ENCODE measurements at regions not wholly inside any gene's neighbourhood (a gene's known extent, or its start where the extent isn't known, plus 50 kb on each side); places are given as distances from the start of the nearest gene placed in this dataset.

DNA sequence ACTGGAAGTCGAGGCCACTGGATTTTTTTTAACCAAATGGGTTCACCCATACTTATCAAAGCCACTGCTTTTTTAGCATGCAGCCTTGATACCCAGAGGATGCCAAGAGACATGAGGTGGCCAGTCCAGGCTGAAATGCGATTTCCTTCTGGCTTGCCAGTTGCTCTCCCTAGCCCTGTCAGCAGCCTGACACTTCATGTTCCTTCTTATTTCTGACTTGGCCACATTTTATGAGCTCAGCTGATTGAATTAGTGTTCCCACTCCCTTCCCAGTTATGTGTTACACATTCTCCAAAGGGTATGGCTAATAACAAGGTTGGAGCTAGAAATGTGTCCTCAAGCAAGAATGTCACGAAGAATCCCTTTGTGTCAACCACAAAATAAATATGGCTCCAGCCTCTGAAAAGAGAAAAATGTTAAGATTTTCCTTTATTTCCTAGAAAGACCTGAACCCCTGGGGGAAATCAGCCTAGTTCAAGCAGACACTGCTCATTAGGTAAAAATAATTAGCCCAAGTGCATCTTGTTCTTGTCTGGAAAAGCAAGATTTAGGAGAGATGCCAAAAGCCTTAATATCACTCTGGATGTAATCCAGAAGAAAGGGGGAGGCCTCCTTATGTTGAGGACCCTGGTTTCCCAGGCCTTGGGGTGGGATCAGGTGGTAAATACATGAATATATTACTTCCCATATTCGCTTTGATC is 121.7 kb upstream of the TACR1 start:
- TF ChIP-seq, protein P1, sequence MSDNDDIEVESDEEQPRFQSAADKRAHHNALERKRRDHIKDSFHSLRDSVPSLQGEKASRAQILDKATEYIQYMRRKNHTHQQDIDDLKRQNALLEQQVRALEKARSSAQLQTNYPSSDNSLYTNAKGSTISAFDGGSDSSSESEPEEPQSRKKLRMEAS (IDR thresholded peaks at IDR 0.05; ENCODE audit: low read depth, low read length), result no peak
- TF ChIP-seq, protein P2, sequence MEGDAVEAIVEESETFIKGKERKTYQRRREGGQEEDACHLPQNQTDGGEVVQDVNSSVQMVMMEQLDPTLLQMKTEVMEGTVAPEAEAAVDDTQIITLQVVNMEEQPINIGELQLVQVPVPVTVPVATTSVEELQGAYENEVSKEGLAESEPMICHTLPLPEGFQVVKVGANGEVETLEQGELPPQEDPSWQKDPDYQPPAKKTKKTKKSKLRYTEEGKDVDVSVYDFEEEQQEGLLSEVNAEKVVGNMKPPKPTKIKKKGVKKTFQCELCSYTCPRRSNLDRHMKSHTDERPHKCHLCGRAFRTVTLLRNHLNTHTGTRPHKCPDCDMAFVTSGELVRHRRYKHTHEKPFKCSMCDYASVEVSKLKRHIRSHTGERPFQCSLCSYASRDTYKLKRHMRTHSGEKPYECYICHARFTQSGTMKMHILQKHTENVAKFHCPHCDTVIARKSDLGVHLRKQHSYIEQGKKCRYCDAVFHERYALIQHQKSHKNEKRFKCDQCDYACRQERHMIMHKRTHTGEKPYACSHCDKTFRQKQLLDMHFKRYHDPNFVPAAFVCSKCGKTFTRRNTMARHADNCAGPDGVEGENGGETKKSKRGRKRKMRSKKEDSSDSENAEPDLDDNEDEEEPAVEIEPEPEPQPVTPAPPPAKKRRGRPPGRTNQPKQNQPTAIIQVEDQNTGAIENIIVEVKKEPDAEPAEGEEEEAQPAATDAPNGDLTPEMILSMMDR (IDR thresholded peaks at IDR 0.05; ENCODE audit: low read depth, low read length), result no peak
- TF ChIP-seq MYC (IDR thresholded peaks at IDR 0.05; ENCODE audit: low read depth, low read length) (no peak), POLR2A (IDR thresholded peaks at IDR 0.05; ENCODE audit: extremely low read depth, insufficient read length) (no peak)
- H3K4me3 ChIP-seq (ENCODE audit: low read depth, low read length), result no peak overlapping the region
- DNase-seq (ENCODE audit: low read depth), result no peak

DNA sequence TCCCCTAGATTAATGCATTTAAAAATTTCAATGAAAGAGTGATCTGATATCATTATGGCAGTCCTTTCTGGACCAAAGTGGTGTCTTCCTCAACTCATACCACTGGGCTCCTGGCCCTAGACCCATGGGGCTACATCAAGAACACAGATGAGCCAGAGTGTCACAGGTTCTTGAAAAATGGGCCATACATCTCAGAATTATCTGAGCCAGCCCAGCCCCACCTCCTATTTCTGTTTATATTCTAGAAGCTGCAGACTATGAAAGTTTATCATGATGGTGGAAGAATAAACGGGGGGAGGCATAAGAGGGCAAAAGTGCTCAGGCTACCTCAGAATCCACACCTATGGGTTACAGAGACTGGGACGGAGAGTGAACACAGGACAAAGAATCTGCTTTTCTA is 120.6 kb upstream of the TACR1 start:
- TF ChIP-seq, protein P2 (IDR thresholded peaks at IDR 0.05; ENCODE audit: low read depth, low read length), result no peak
- TF ChIP-seq, protein P1 (IDR thresholded peaks at IDR 0.05; ENCODE audit: low read depth, low read length), result no peak
- TF ChIP-seq MYC (IDR thresholded peaks at IDR 0.05; ENCODE audit: low read depth, low read length), result no peak
- TF ChIP-seq POLR2A (IDR thresholded peaks at IDR 0.05; ENCODE audit: extremely low read depth, insufficient read length), result no peak
- H3K4me3 ChIP-seq (ENCODE audit: low read depth, low read length), result no peak overlapping the region
- no peak for DNase-seq (ENCODE audit: low read depth)

DNA sequence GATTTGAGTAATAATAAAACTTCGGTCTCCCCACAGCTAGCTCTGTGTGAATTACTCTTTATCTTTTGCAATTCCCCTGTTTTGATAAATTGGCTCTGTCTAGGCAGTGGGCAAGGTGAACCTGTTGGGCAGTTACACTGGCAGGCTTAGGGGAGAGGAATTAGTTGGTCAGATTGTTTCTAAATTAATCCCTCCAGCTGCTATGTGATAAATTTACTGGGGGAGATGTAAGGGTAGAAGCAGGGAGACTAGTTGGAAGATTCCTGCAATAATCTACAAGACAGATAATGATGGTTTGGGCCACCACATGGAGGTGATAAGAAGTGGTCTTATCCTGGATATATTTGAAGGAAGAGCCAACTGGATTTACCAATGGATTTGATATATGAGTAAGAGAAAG is 118.5 kb upstream of the TACR1 start:
- no peak overlapping the region for H3K4me3 ChIP-seq (ENCODE audit: low read depth, low read length)
- TF ChIP-seq, protein P2 (IDR thresholded peaks at IDR 0.05; ENCODE audit: low read depth, low read length), result no peak
- TF ChIP-seq, protein P1 (IDR thresholded peaks at IDR 0.05; ENCODE audit: low read depth, low read length), result no peak
- no peak for TF ChIP-seq MYC (IDR thresholded peaks at IDR 0.05; ENCODE audit: low read depth, low read length)
- DNase-seq (ENCODE audit: low read depth), result no peak

DNA sequence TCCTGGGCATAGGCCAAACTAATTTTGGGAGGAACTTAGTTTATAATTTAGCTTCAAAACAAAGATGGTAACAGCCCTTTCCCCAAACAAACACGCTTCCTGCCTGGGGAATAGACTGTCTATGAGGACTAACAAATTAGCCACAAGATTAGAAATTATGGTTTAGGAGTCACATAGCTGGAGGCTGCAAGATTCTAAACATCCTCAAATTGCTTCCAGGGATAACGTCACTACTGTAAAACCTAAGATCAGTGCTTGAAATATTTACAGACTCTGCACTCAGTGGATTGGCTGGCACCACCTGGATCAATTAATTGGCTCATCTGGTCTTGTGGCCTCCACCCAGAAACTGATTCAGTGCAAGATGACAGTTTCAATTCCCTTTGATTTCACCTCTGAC is 118.0 kb upstream of the TACR1 start:
- DNase-seq (ENCODE audit: low read depth), result no peak
- TF ChIP-seq MYC (IDR thresholded peaks at IDR 0.05; ENCODE audit: low read depth, low read length) (no peak), POLR2A (IDR thresholded peaks at IDR 0.05; ENCODE audit: extremely low read depth, insufficient read length) (no peak)
- TF ChIP-seq, protein P2 (IDR thresholded peaks at IDR 0.05; ENCODE audit: low read depth, low read length), result no peak
- TF ChIP-seq, protein P1 (IDR thresholded peaks at IDR 0.05; ENCODE audit: low read depth, low read length), result no peak
- no peak overlapping the region for H3K4me3 ChIP-seq (ENCODE audit: low read depth, low read length)

DNA sequence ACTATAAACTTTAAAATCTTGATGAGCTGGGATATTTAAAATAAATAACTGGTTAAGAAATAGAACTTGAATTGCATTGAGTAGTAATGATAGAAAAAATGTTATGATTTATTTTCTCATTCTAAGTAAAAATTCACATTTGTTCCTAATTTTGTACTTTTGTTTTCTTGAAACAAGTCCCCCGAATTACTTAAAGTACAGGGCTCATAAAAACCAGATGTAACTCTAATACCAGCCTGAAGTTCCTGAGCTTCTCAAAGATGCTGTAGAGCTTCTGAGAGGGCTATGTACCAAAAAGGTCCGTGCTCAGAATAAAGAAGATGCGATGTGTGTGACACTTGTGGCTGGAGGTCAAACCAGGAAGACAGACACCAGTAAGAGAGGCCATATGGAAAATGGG is 116.1 kb upstream of the TACR1 start:
- DNase-seq (ENCODE audit: low read depth), result no peak
- H3K4me3 ChIP-seq (ENCODE audit: low read depth, low read length), result no peak overlapping the region
- TF ChIP-seq, protein P2 (IDR thresholded peaks at IDR 0.05; ENCODE audit: low read depth, low read length), result no peak
- TF ChIP-seq MYC (IDR thresholded peaks at IDR 0.05; ENCODE audit: low read depth, low read length) (no peak), POLR2A (IDR thresholded peaks at IDR 0.05; ENCODE audit: extremely low read depth, insufficient read length) (no peak)
- TF ChIP-seq, protein P1 (IDR thresholded peaks at IDR 0.05; ENCODE audit: low read depth, low read length), result no peak
